H9 (cell line): ENCODE measurements at regions not wholly inside any gene's neighbourhood (a gene's known extent, or its start where the extent isn't known, plus 50 kb on each side); places are given as distances from the start of the nearest gene placed in this dataset.

Experiments used
- DNase-seq: peaks from one replicate; pipeline ENCODE4 v3.0.0-alpha.2; 2017
- H2AFZ ChIP-seq: one replicate; pipeline ENCODE4 v1.6.1; 2013; ENCODE audit warnings: mild to moderate bottlenecking, low read length, control low read depth, moderate library complexity
- H2AK5ac ChIP-seq: 2 replicates; pipeline ENCODE4 v1.6.1; 2013; ENCODE audit warnings: low read length, control low read depth, mixed read lengths; ENCODE audit not compliant: insufficient read length
- H2BK120ac ChIP-seq: one replicate; pipeline ENCODE4 v1.6.1; 2013; ENCODE audit warnings: low read depth, mild to moderate bottlenecking, low read length, control low read depth, inconsistent platforms; ENCODE audit not compliant: poor library complexity, severe bottlenecking
- H2BK12ac ChIP-seq: 2 replicates; pipeline ENCODE4 v1.6.1; 2013; ENCODE audit warnings: low read length, control low read depth, mixed read lengths, low read depth; ENCODE audit not compliant: insufficient read length
- H2BK15ac ChIP-seq: 2 replicates; pipeline ENCODE4 v1.6.1; 2013; ENCODE audit warnings: low read depth, low read length, control low read depth
- H2BK20ac ChIP-seq: one replicate; pipeline ENCODE4 v1.6.1; 2013; ENCODE audit warnings: low read depth, mild to moderate bottlenecking, low read length, control low read depth, inconsistent platforms; ENCODE audit not compliant: poor library complexity, severe bottlenecking
- H2BK5ac ChIP-seq: 2 replicates; pipeline ENCODE4 v1.6.1; 2013; ENCODE audit warnings: low read length, control low read depth, mixed read lengths; ENCODE audit not compliant: insufficient read length
- H3K14ac ChIP-seq: 2 replicates; pipeline ENCODE4 v1.6.1; 2013; ENCODE audit warnings: low read length, control low read depth; ENCODE audit not compliant: insufficient read depth
- H3K18ac ChIP-seq: 2 replicates; pipeline ENCODE4 v1.6.1; 2013; ENCODE audit warnings: low read depth, mild to moderate bottlenecking, mixed read lengths, low read length, control low read depth; ENCODE audit not compliant: insufficient read length
- H3K23ac ChIP-seq: 2 replicates; pipeline ENCODE4 v1.6.1; 2013; ENCODE audit warnings: low read length, control low read depth, mixed read lengths, low read depth; ENCODE audit not compliant: insufficient read length
- H3K23me2 ChIP-seq: 2 replicates; pipeline ENCODE4 v1.6.1; 2013; ENCODE audit warnings: low read depth, mild to moderate bottlenecking, mixed read lengths, low read length, control low read depth; ENCODE audit not compliant: insufficient read length, poor library complexity, severe bottlenecking
- H3K27ac ChIP-seq: 2 replicates; pipeline ENCODE4 v1.5.1; 2013; ENCODE audit warnings: low read length, control low read depth, mixed read lengths, low read depth; ENCODE audit not compliant: insufficient read length
- H3K27me3 ChIP-seq: 2 replicates; pipeline ENCODE4 v1.6.1; 2013; ENCODE audit warnings: low read length, control low read depth, inconsistent platforms; ENCODE audit not compliant: insufficient read depth
- H3K4ac ChIP-seq: 2 replicates; pipeline ENCODE4 v1.6.1; 2013; ENCODE audit warnings: low read depth, mild to moderate bottlenecking, control low read depth, inconsistent platforms, low read length, moderate library complexity
- H3K4me1 ChIP-seq: 2 replicates; pipeline ENCODE4 v1.6.1; 2013; ENCODE audit warnings: low read length, control low read depth, inconsistent platforms; ENCODE audit not compliant: insufficient read depth
- H3K4me2 ChIP-seq: 2 replicates; pipeline ENCODE4 v1.6.1; 2013; ENCODE audit warnings: low read length, control low read depth, mixed read lengths; ENCODE audit not compliant: insufficient read length, insufficient read depth
- H3K56ac ChIP-seq: 2 replicates; pipeline ENCODE4 v1.6.1; 2013; ENCODE audit warnings: low read depth, mild to moderate bottlenecking, mixed read lengths, low read length, control low read depth; ENCODE audit not compliant: insufficient read length
- H3K79me1 ChIP-seq: 2 replicates; pipeline ENCODE4 v1.6.1; 2013; ENCODE audit warnings: low read depth, mild to moderate bottlenecking, moderate library complexity, low read length, control low read depth, inconsistent platforms; ENCODE audit not compliant: insufficient read depth, poor library complexity, severe bottlenecking
- H3K79me2 ChIP-seq: 2 replicates; pipeline ENCODE4 v1.6.1; 2013; ENCODE audit warnings: low read length, control low read depth, inconsistent platforms; ENCODE audit not compliant: insufficient read depth
- H3K9ac ChIP-seq: 2 replicates; pipeline ENCODE4 v1.6.1; 2013; ENCODE audit warnings: low read length, control low read depth, mixed read lengths; ENCODE audit not compliant: insufficient read length; ENCODE audit errors: extremely low read depth
- H3K9me3 ChIP-seq: one replicate; pipeline ENCODE4 v1.6.1; 2013; ENCODE audit warnings: low read depth, low read length, inconsistent platforms; ENCODE audit not compliant: control insufficient read depth
- H3T11ph ChIP-seq: one replicate; pipeline ENCODE4 v1.6.1; 2013; ENCODE audit warnings: mild to moderate bottlenecking, low read length, control low read depth, inconsistent platforms
- H4K20me1 ChIP-seq: one replicate; pipeline ENCODE4 v1.6.1; 2013; ENCODE audit not compliant: control insufficient read depth, insufficient read length, insufficient read depth
- H4K5ac ChIP-seq: 2 replicates; pipeline ENCODE4 v1.6.1; 2013; ENCODE audit warnings: low read depth, mild to moderate bottlenecking, mixed read lengths, low read length, control low read depth; ENCODE audit not compliant: insufficient read length
- H4K8ac ChIP-seq: replicated peaks from 2 replicates; pipeline ENCODE4 v1.6.1; 2013; ENCODE audit warnings: low read length, control low read depth, mixed read lengths, low read depth; ENCODE audit not compliant: insufficient read length
- H4K91ac ChIP-seq: 2 replicates; pipeline ENCODE4 v1.6.1; 2013; ENCODE audit warnings: low read depth, mild to moderate bottlenecking, moderate library complexity, mixed read lengths, low read length, control low read depth; ENCODE audit not compliant: insufficient read length
- H3K27ac Mint-ChIP-seq, 3 experiments: 2 replicates in 2 of 3; 3 replicates in 1 of 3; pipeline ENCODE4 v1.8.0; 2020 to 2021; ENCODE audit warnings: mixed read lengths in 3 of 3, mild to moderate bottlenecking in 1 of 3, moderate library complexity in 1 of 3
- H3K27me3 Mint-ChIP-seq: 2 replicates; pipeline ENCODE4 v1.8.0; 2021; ENCODE audit warnings: low read depth, mild to moderate bottlenecking, moderate library complexity, mixed read lengths
- H3K36me3 Mint-ChIP-seq, 3 experiments: 2 replicates in 2 of 3; 3 replicates in 1 of 3; pipeline ENCODE4 v1.8.0; 2020 to 2021; ENCODE audit warnings: low read depth in 3 of 3, mixed read lengths in 3 of 3; ENCODE audit not compliant: insufficient read depth in 1 of 3
- H3K4me1 Mint-ChIP-seq, 2 experiments: 2 replicates each; pipeline ENCODE4 v1.8.0; 2020; ENCODE audit warnings: mixed read lengths in 2 of 2
- H3K4me3 Mint-ChIP-seq, 2 experiments: 2 replicates in 1 of 2; 3 replicates in 1 of 2; pipeline ENCODE4 v1.8.0; 2020 to 2021; ENCODE audit warnings: mild to moderate bottlenecking in 2 of 2, mixed read lengths in 2 of 2, moderate library complexity in 1 of 2
- H3K9me3 Mint-ChIP-seq, 2 experiments: 2 replicates in 1 of 2; 3 replicates in 1 of 2; pipeline ENCODE4 v1.8.0; 2020; ENCODE audit warnings: mild to moderate bottlenecking in 2 of 2, mixed read lengths in 2 of 2, moderate library complexity in 1 of 2
- WGBS: extraction: QIAGEN DNeasy Blood & Tissue Kit; methylation state at CpG from one replicate; pipeline ENCODE4 v1.1.7; 2013; ENCODE audit warnings: missing lambda C conversion rate, low lambda C conversion rate, mixed read lengths; ENCODE audit not compliant: insufficient read length; ENCODE audit errors: extremely low coverage; 5-methylcytosine and 5-hydroxymethylcytosine counted together
- TF ChIP-seq, protein P1 (sequence below): fragments of 200-600 bp; sonication (generic); conservative IDR thresholded peaks from 3 replicates; pipeline ENCODE4 v1.8.0; 2021; ENCODE audit warnings: antibody characterized with exemption, mild to moderate bottlenecking

DNA sequence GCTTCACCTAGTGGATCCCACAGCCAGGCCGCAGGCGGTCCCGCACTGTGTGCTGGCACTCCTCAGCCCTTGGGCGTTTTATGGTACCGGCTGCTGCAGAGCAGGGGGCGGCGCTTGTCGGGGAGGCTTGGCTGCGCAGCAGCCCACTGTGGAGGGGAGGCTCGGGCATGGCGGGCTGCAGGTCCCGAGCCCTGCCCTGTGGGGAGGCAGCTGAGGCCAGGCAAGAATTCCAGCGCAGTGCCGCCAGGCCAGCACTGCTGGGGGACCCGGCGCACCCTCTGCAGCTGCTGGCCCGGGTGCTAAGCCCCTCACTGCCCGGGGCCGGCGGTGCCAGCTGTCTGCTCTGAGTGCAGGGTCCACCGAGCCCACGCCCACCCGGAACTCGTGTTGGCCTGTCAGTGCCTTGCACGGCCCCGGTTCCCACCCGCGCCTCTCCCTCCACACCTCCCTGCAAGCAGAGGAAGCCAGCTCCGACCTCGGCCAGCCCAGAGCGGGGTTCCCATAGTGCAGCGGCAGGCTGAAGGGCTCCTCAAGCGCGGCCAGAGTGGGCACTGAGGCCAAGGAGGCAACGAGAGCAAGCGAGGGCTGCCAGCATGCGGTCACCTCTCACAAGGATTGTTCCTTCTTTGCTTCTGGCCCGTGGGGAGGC is 435.0 kb upstream of the ATP10A start:
- no peaks in the 10 kb centered on the region for H3K27me3 ChIP-seq
- no peak overlapping the region for H4K8ac ChIP-seq
- H3K79me1 ChIP-seq, result no peaks in the 10 kb centered on the region
- no peaks in the 10 kb centered on the region for H3K79me2 ChIP-seq
- TF ChIP-seq, protein P1, sequence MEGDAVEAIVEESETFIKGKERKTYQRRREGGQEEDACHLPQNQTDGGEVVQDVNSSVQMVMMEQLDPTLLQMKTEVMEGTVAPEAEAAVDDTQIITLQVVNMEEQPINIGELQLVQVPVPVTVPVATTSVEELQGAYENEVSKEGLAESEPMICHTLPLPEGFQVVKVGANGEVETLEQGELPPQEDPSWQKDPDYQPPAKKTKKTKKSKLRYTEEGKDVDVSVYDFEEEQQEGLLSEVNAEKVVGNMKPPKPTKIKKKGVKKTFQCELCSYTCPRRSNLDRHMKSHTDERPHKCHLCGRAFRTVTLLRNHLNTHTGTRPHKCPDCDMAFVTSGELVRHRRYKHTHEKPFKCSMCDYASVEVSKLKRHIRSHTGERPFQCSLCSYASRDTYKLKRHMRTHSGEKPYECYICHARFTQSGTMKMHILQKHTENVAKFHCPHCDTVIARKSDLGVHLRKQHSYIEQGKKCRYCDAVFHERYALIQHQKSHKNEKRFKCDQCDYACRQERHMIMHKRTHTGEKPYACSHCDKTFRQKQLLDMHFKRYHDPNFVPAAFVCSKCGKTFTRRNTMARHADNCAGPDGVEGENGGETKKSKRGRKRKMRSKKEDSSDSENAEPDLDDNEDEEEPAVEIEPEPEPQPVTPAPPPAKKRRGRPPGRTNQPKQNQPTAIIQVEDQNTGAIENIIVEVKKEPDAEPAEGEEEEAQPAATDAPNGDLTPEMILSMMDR, result no peak
- WGBS, result no CpG with 5 or more reads among the region's 38 CpGs
- H3K56ac ChIP-seq, result no peak overlapping the region
- no peaks in the 10 kb centered on the region for H3K23me2 ChIP-seq
- H3K4me1 ChIP-seq, result peaks cover 3% of the 10 kb centered on the region; the same call in 1 of the 2 replicates
- no peak overlapping the region for H3K4ac ChIP-seq
- H2BK12ac ChIP-seq, result no peak overlapping the region
- H3T11ph ChIP-seq, result no peak overlapping the region
- H3K27ac Mint-ChIP-seq, result no peak overlapping the region
- H4K20me1 ChIP-seq, result no peaks in the 10 kb centered on the region
- no peak overlapping the region for H2BK5ac ChIP-seq
- no peak overlapping the region for H3K9ac ChIP-seq
- no peak overlapping the region for H3K27ac ChIP-seq
- peaks cover 2% of the 10 kb centered on the region for H3K27me3 Mint-ChIP-seq
- H3K14ac ChIP-seq, result no peak overlapping the region
- H2AFZ ChIP-seq, result no peak overlapping the region
- H2AK5ac ChIP-seq, result no peak overlapping the region
- no peak overlapping the region for H3K4me2 ChIP-seq
- no peak overlapping the region for H4K91ac ChIP-seq
- peaks cover 28% of the 10 kb centered on the region in 2 experiments for H3K4me1 Mint-ChIP-seq
- H3K9me3 ChIP-seq, result no peaks in the 10 kb centered on the region
- no peak overlapping the region for H2BK15ac ChIP-seq
- H4K5ac ChIP-seq, result no peak overlapping the region
- no peak overlapping the region for H3K18ac ChIP-seq
- H3K36me3 Mint-ChIP-seq, result peaks cover 2 to 10% (median 2%) of the 10 kb centered on the region in 3 experiments; a peak in 4 of 7 replicates
- no peak overlapping the region for H3K4me3 Mint-ChIP-seq
- peaks cover 7 to 9% of the 10 kb centered on the region in 2 experiments; a peak in 4 of 5 replicates for H3K9me3 Mint-ChIP-seq
- H2BK20ac ChIP-seq, result no peak overlapping the region
- no peak overlapping the region for H2BK120ac ChIP-seq
- no peak for DNase-seq
- H3K23ac ChIP-seq, result no peak overlapping the region
